HG02642 (cell line): ENCODE measurements at regions not wholly inside any gene's neighbourhood (a gene's known extent, or its start where the extent isn't known, plus 50 kb on each side); places are given as distances from the start of the nearest gene placed in this dataset.
"Not testable (repeated sequence)": the region's sequence is repeated elsewhere in the genome, so short reads cannot be mapped to it uniquely, and the experiment has no call there.

Experiments used
- ATAC-seq: cut with Tn5 transposase; IDR thresholded peaks from one replicate; pipeline ENCODE4 v1.9.1; 2021; ENCODE audit warnings: mild to moderate bottlenecking; ENCODE audit not compliant: unreplicated experiment, poor library complexity

- ATAC-seq, result no peak
Measured at GRCh38 chr5:68032216-68032762, 183.3 kb upstream of the PIK3R1 start.

GRCh38 chr5:68028131-68028727 lies 187.3 kb upstream of the PIK3R1 start:
- no peak for ATAC-seq

- no peak for ATAC-seq
Measured at GRCh38 chr5:68027519-68027918, 188.0 kb upstream of the PIK3R1 start.

GRCh38 chr5:68026092-68026885 lies 189.3 kb upstream of the PIK3R1 start:
- no peak for ATAC-seq

- no peak for ATAC-seq
Measured at GRCh38 chr5:68024426-68024825, 191.1 kb upstream of the PIK3R1 start.

- ATAC-seq, result no peak
Measured at GRCh38 chr5:68021916-68022315, 193.6 kb upstream of the PIK3R1 start.

- no peak for ATAC-seq
Measured at GRCh38 chr5:68021227-68021626, 194.3 kb upstream of the PIK3R1 start.

- not testable (repeated sequence) for ATAC-seq
Measured at GRCh38 chr5:68020461-68020969, 195.0 kb upstream of the PIK3R1 start.

GRCh38 chr5:68015381-68016302 lies 199.9 kb upstream of the PIK3R1 start:
- no peak for ATAC-seq

GRCh38 chr5:68012831-68013230 lies 202.7 kb upstream of the PIK3R1 start:
- no peak for ATAC-seq

- ATAC-seq, result no peak
Measured at GRCh38 chr5:68012429-68012828, 203.1 kb upstream of the PIK3R1 start.

- ATAC-seq, result no peak
Measured at GRCh38 chr5:68011801-68012200, 203.8 kb upstream of the PIK3R1 start.

GRCh38 chr5:68011259-68011760 lies 204.2 kb upstream of the PIK3R1 start:
- ATAC-seq, result no peak

GRCh38 chr5:68010740-68011139 lies 204.8 kb upstream of the PIK3R1 start:
- no peak for ATAC-seq

- ATAC-seq, result no peak
Measured at GRCh38 chr5:68007451-68007850, 208.1 kb upstream of the PIK3R1 start.

- ATAC-seq, result no peak
Measured at GRCh38 chr5:68002836-68003235, 212.7 kb upstream of the PIK3R1 start.

- no peak for ATAC-seq
Measured at GRCh38 chr5:68000805-68001204, 214.8 kb upstream of the PIK3R1 start.

GRCh38 chr5:67999391-67999790 lies 216.2 kb upstream of the PIK3R1 start:
- no peak for ATAC-seq

GRCh38 chr5:67998709-67999261 lies 216.8 kb upstream of the PIK3R1 start:
- no peak for ATAC-seq

GRCh38 chr5:67997892-67998457 lies 217.6 kb upstream of the PIK3R1 start:
- no peak for ATAC-seq
